ENCODE measurements at regions not wholly inside any gene's neighbourhood (a gene's known extent, or its start where the extent isn't known, plus 50 kb on each side); places are given as distances from the start of the nearest gene placed in this dataset.

GRCh38 chr18:56165601-56166355, 472.6 kb downstream of the TXNL1 start:
- TF ChIP-seq CTCF (IDR thresholded peaks at IDR 0.05; ENCODE audit: control extremely low read depth in 1 of 3, insufficient read depth in 1 of 3, low read depth in 1 of 3, low read length in 3 of 3) (no peak), FOSL1 (IDR thresholded peaks at IDR 0.05; ENCODE audit: insufficient read depth, low read depth, low read length) (no peak), POLR2AphosphoS5 (IDR thresholded peaks at IDR 0.05; ENCODE audit: low read depth, low read length) (no peak)

Measured in H1 (cell line).